OCI-LY7 (cell line): ENCODE measurements at regions not wholly inside any gene's neighbourhood (a gene's known extent, or its start where the extent isn't known, plus 50 kb on each side); places are given as distances from the start of the nearest gene placed in this dataset.

Experiments
- CTCF ChIP-seq: fragments of 200-600 bp; sonication (generic); conservative IDR thresholded peaks from 2 replicates; pipeline ENCODE4 v1.5.1; 2014; ENCODE audit warnings: mild to moderate bottlenecking, antibody characterized with exemption, low read length, moderate library complexity, mixed read lengths
- EZH2phosphoT487 ChIP-seq: fragments of 200-600 bp; sonication (generic); IDR thresholded peaks from 2 replicates; pipeline ENCODE4 v1.6.1; 2018; ENCODE audit warnings: low read depth, borderline replicate concordance, mild to moderate bottlenecking, mixed run types, antibody characterized with exemption, low read length, moderate library complexity, mixed read lengths

GRCh38 chr3:167909952-167910351, 174.4 kb downstream of the SERPINI1 start:
- no peak for TF ChIP-seq CTCF
- TF ChIP-seq EZH2phosphoT487: no peak
